ENCODE measurements at regions not wholly inside any gene's neighbourhood (a gene's known extent, or its start where the extent isn't known, plus 50 kb on each side); places are given as distances from the start of the nearest gene placed in this dataset.

- H3K4me3 ChIP-seq (ENCODE audit: low read depth, low read length), result no peak overlapping the region
- no peak for TF ChIP-seq CTCF (IDR thresholded peaks at IDR 0.05; ENCODE audit: borderline replicate concordance, insufficient read depth, low read depth, low read length)
These were observed 183.2 kb upstream of the TUSC1 start for GRCh38 chr9:25861421-25861820.

- no peak overlapping the region for H3K4me3 ChIP-seq (ENCODE audit: low read depth, low read length)
- TF ChIP-seq CTCF (IDR thresholded peaks at IDR 0.05; ENCODE audit: borderline replicate concordance, insufficient read depth, low read depth, low read length), result no peak
These were observed 178.9 kb upstream of the TUSC1 start for GRCh38 chr9:25857147-25857546.

GRCh38 chr9:25850803-25851202 lies 172.6 kb upstream of the TUSC1 start:
- TF ChIP-seq CTCF (IDR thresholded peaks at IDR 0.05; ENCODE audit: borderline replicate concordance, insufficient read depth, low read depth, low read length), result no peak
- no peak overlapping the region for H3K4me3 ChIP-seq (ENCODE audit: low read depth, low read length)

- no peak for TF ChIP-seq CTCF (IDR thresholded peaks at IDR 0.05; ENCODE audit: borderline replicate concordance, insufficient read depth, low read depth, low read length)
- no peak overlapping the region for H3K4me3 ChIP-seq (ENCODE audit: low read depth, low read length)
These were observed 167.6 kb upstream of the TUSC1 start for GRCh38 chr9:25845867-25846266.

- no peak for TF ChIP-seq CTCF (IDR thresholded peaks at IDR 0.05; ENCODE audit: borderline replicate concordance, insufficient read depth, low read depth, low read length)
- H3K4me3 ChIP-seq (ENCODE audit: low read depth, low read length), result no peak overlapping the region
These were observed 152.1 kb upstream of the TUSC1 start for GRCh38 chr9:25830381-25830780.

GRCh38 chr9:25827626-25828025 lies 149.4 kb upstream of the TUSC1 start:
- no peak overlapping the region for H3K4me3 ChIP-seq (ENCODE audit: low read depth, low read length)
- no peak for TF ChIP-seq CTCF (IDR thresholded peaks at IDR 0.05; ENCODE audit: borderline replicate concordance, insufficient read depth, low read depth, low read length)

GRCh38 chr9:25816439-25816838 lies 138.2 kb upstream of the TUSC1 start:
- H3K4me3 ChIP-seq (ENCODE audit: low read depth, low read length), result no peak overlapping the region
- TF ChIP-seq CTCF (IDR thresholded peaks at IDR 0.05; ENCODE audit: borderline replicate concordance, insufficient read depth, low read depth, low read length), result no peak

Data from GM12875 (cell line).